ENCODE measurements at regions not wholly inside any gene's neighbourhood (a gene's known extent, or its start where the extent isn't known, plus 50 kb on each side); places are given as distances from the start of the nearest gene placed in this dataset.

- DNase-seq (no peak), ATAC-seq (no peak)
- H3K27me3 ChIP-seq: no peaks in the 10 kb centered on the region
- H3K4me1 ChIP-seq: no peaks in the 10 kb centered on the region
- intact Hi-C loops (cut with DNase I): no loop called here
- WGBS (ENCODE audit: insufficient coverage, low coverage, low lambda C conversion rate, missing lambda C conversion rate): 35% methylated on average over 2 of the region's 2 CpGs
- TF ChIP-seq POLR2A (IDR thresholded peaks at IDR 0.05): no peak
- TF ChIP-seq CTCF (IDR thresholded peaks at IDR 0.05): no peak
- H3K36me3 ChIP-seq: no peaks in the 10 kb centered on the region
- H3K27ac ChIP-seq: no peak overlapping the region
- H3K9me3 ChIP-seq: no peaks in the 10 kb centered on the region
- no peak overlapping the region for H3K4me3 ChIP-seq
These were observed 105.4 kb upstream of the FSHB start for GRCh38 chr11:30125456-30125855.

GRCh38 chr11:30128269-30128932 lies 102.4 kb upstream of the FSHB start:
- H3K4me3 ChIP-seq: no peak overlapping the region
- no peaks in the 10 kb centered on the region for H3K4me1 ChIP-seq
- no peaks in the 10 kb centered on the region for H3K9me3 ChIP-seq
- intact Hi-C loops (cut with DNase I): no loop called here
- TF ChIP-seq CTCF (IDR thresholded peaks at IDR 0.05) (peak; percentile 18 to 66 (median 56)), POLR2A (IDR thresholded peaks at IDR 0.05) (no peak)
- H3K27ac ChIP-seq: no peak overlapping the region
- DNase-seq (no peak), ATAC-seq (peak; percentile 39 to 63 (median 49))
- no peaks in the 10 kb centered on the region for H3K36me3 ChIP-seq
- 34% methylated on average over 3 of the region's 3 CpGs for WGBS (ENCODE audit: insufficient coverage, low coverage, low lambda C conversion rate, missing lambda C conversion rate)
- no peaks in the 10 kb centered on the region for H3K27me3 ChIP-seq

GRCh38 chr11:30131535-30131934 lies 99.3 kb upstream of the FSHB start:
- TF ChIP-seq CTCF (IDR thresholded peaks at IDR 0.05): peak in 2 of 4 donors; percentile 22 to 31
- no peak for TF ChIP-seq POLR2A (IDR thresholded peaks at IDR 0.05)
- WGBS (ENCODE audit: insufficient coverage, low coverage, low lambda C conversion rate, missing lambda C conversion rate): 73% methylated on average over 2 of the region's 2 CpGs
- no peak for DNase-seq
- H3K36me3 ChIP-seq: no peaks in the 10 kb centered on the region
- H3K4me1 ChIP-seq: no peaks in the 10 kb centered on the region
- H3K27me3 ChIP-seq: no peaks in the 10 kb centered on the region
- no peak overlapping the region for H3K27ac ChIP-seq
- peak in 3 of 4 donors; percentile 71 to 95 (median 93) for ATAC-seq
- H3K9me3 ChIP-seq: no peaks in the 10 kb centered on the region
- intact Hi-C loops (cut with DNase I): loop anchor here (10.0 kb wide), 1 partner anchor 697 kb away; no protein-coding TSS in a partner anchor
- H3K4me3 ChIP-seq: no peak overlapping the region

- Histone ChIP-seq H3K36me3 (no peaks in the 10 kb centered on the region), H3K4me3 (no peak overlapping the region), H3K27ac (no peak overlapping the region), H3K9me3 (no peaks in the 10 kb centered on the region), H3K27me3 (no peaks in the 10 kb centered on the region), H3K4me1 (no peaks in the 10 kb centered on the region)
- intact Hi-C loops (cut with DNase I): loop anchor here (10.0 kb wide), 1 partner anchor 698 kb away; no protein-coding TSS in a partner anchor
- no peak for DNase-seq
- TF ChIP-seq POLR2A (IDR thresholded peaks at IDR 0.05): no peak
- ATAC-seq: no peak
- WGBS (ENCODE audit: insufficient coverage, low coverage, low lambda C conversion rate, missing lambda C conversion rate): 64% methylated on average over 4 of the region's 4 CpGs
These were observed 97.5 kb upstream of the FSHB start for GRCh38 chr11:30133281-30133680.

GRCh38 chr11:30143098-30143705 lies 87.6 kb upstream of the FSHB start:
- WGBS (ENCODE audit: insufficient coverage, low coverage, low lambda C conversion rate, missing lambda C conversion rate): 33% methylated on average over 3 of the region's 3 CpGs
- no peaks in the 10 kb centered on the region for H3K9me3 ChIP-seq
- ATAC-seq (peak; percentile 67 to 75 (median 74)), DNase-seq (no peak)
- no peak overlapping the region for H3K27ac ChIP-seq
- no peaks in the 10 kb centered on the region for H3K4me1 ChIP-seq
- no peaks in the 10 kb centered on the region for H3K36me3 ChIP-seq
- intact Hi-C loops (cut with DNase I): no loop called here
- TF ChIP-seq POLR2A (IDR thresholded peaks at IDR 0.05) (no peak), CTCF (IDR thresholded peaks at IDR 0.05) (peak; percentile 64 to 79 (median 74))
- H3K4me3 ChIP-seq: no peak overlapping the region
- H3K27me3 ChIP-seq: no peaks in the 10 kb centered on the region

All from right lobe of liver (tissue), 6 donors.